GM18517 (cell line): ENCODE measurements at regions not wholly inside any gene's neighbourhood (a gene's known extent, or its start where the extent isn't known, plus 50 kb on each side); places are given as distances from the start of the nearest gene placed in this dataset.

Experiments
- ATAC-seq: cut with Tn5 transposase; IDR thresholded peaks from one replicate; pipeline ENCODE4 v1.9.1; 2021; ENCODE audit warnings: mild to moderate bottlenecking, moderate library complexity; ENCODE audit not compliant: unreplicated experiment

DNA sequence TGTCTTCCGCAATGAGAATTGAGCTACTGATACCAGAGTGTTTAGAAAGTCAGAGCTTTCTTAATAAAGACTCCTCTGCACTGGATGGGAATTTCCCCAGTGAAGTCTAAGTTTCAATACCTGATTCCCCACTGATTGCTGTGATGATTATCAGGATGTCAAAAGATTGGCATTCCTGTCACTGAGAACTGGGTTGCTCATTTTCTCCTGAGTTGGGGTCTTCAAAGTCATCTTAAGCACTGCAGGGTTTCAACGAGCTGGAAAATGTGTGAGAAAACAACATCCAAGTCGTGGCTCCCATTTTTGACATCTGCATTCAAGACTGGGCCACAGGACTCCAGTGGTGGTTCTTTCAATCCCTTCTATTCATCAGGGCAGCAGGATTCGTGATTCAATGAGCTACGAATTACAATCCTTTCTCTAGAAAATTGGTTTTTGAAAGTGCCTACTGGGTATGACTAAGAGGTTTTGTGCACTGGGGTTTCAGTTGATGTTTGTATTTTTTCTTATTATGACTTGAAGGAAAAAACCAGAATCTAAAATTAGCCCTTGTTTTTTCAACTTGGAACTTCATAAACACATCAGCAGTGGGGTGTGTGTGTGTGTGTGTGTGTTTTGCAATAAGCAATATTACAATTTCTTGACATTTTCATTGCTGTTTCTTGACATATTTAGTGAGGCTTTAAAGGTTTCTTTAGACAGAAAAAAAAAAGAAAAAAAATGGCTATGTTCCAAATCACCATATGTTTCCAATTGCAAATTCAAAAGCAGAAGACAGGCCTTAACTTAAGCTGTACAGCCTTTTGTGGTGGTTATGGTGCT lies 233.0 kb downstream of the FAM76B start:
- peak; percentile 85 for ATAC-seq

GRCh38 chr11:95556011-95556341 lies 233.6 kb downstream of the FAM76B start:
- ATAC-seq: peak; percentile 7

GRCh38 chr11:95554911-95555310 lies 234.7 kb downstream of the FAM76B start:
- no peak for ATAC-seq

- ATAC-seq: no peak
These were observed 240.3 kb downstream of the FAM76B start for GRCh38 chr11:95549301-95549700.

DNA sequence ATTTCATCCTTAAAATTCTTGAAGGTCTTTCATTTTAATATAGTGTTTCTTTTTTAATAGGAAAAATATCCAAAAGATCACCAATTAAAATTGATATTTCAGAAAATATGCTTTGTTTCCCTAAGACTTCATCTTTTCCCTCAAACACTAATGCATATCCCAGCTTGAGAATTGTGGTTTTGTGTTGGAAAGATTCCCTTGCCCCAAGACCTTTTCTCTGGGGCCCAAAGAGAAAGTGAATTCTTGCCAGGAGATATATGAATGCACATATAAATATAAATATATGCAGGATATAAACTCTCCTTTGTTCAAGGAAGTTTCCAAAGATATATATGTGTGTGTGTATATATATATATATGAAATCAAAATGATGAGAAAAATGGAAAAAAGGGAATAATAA lies 241.2 kb downstream of the FAM76B start:
- ATAC-seq: no peak

DNA sequence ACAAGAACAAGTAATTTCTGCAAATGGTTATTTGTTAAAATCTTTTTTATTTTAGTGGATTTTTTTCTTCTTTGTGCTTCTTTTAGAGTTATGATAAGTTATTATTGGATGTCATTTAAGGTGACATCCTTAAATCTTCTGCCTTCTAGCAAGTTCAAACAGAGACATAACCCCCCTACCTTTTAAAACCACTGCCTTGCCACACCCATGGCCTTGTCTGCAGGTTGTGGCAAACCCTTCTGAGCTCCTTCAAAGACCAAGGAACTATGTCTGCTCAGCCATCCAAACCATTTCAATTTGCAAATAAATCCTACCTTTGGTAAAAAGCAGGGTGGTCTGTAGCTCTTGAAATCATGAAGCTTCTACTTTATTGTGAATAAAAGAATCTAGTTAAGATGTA lies 241.6 kb downstream of the FAM76B start:
- no peak for ATAC-seq

- no peak for ATAC-seq
These were observed 242.4 kb downstream of the FAM76B start for GRCh38 chr11:95547186-95547585.

- no peak for ATAC-seq
These were observed 244.3 kb downstream of the FAM76B start for GRCh38 chr11:95545116-95545875.

GRCh38 chr11:95544095-95544856 lies 245.3 kb downstream of the FAM76B start:
- ATAC-seq: no peak

DNA sequence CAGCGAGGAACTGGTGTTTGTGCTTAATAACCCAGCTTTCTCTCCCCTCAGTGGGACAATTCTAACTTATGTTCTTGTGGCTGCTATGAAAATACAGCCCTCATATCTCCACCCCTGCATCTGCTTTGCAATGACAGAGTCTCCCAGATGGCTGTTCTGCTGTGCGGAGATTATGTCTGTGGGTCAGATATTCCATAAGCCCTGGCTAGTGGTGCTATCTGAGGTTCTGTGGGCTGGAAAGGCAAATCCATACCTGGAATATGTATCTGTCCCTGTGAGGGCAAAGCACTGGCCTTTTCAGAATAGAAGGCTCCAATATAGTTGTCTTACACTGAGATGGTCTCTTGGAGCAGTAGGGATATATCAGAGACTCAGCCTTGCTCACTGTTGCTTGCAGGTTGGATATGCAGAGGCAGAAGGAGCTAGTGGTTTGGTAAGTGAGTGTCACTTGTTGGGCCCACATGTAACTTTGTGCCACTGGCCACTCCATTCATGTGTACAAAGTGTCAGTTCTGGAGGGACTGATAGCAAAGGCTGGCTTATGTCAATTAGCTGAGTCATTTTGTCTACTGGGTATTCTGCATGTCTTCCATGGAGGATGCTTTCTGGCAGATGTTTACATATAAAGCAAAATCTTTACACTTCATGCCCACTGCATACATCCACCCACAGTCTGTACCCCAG lies 246.6 kb downstream of the FAM76B start:
- ATAC-seq: no peak

DNA sequence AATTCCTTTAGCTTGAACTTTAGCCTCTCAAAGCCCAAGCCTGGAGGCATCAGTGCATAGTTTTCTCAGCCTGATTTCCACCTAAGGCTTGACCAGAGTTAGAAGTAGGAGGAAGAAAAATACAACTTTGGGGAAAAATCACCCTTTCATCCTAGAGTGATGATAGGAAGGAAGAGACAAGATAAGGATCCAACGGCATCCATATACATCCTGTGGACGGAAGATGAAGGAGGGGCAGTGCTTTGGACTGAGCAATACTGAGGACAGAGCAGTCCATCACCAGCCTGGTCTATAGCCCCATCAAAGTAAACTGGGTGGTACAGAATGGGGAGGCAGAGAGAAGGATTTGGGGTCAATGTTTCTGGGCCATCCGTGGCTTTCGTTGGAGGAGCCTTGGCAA lies 247.9 kb downstream of the FAM76B start:
- ATAC-seq: no peak

- no peak for ATAC-seq
These were observed 253.4 kb downstream of the FAM76B start for GRCh38 chr11:95536047-95536690.

DNA sequence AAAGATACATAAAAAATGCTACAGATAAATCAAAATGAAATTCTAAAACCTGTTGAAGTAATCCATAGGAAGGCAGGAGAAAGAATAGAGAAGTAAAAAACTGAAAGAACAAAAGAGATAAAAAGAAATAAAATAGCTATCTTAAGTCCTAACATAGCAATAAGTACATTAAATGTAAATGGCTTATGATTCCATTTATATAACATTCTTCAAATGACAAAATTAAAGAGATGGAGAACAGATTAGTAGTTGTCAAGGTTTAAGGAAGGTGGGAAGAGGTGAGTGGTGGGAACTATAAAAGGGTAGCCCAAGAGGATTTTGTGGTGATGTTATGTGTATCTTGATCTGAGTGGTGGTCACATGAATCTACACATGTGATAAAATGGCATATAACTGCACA lies 254.8 kb downstream of the FAM76B start:
- ATAC-seq: no peak

- no peak for ATAC-seq
These were observed 255.4 kb downstream of the FAM76B start for GRCh38 chr11:95534226-95534625.

- ATAC-seq: no peak
These were observed 258.5 kb downstream of the FAM76B start for GRCh38 chr11:95531116-95531515.

- ATAC-seq: no peak
These were observed 265.1 kb downstream of the FAM76B start for GRCh38 chr11:95524314-95525036.

DNA sequence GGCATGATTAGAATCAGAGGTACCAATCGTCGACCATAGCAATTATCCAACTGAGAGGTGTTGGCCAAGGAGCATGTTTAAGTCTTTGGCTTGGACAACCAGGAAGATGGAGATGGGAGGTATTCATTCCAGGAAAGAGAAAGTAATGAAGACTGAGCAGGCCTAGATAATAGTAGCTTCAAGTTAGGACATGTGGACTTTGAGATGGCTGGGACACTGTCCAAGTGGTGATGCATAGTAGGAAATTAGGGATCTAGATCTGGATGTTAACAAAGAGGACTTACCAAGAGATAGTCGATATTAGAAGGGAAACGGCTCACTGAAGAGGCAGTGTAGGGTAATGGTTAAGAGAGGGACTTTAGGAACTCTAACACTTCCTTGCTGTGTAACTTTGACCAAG lies 266.7 kb downstream of the FAM76B start:
- no peak for ATAC-seq

GRCh38 chr11:95521862-95522261 lies 267.7 kb downstream of the FAM76B start:
- ATAC-seq: no peak

DNA sequence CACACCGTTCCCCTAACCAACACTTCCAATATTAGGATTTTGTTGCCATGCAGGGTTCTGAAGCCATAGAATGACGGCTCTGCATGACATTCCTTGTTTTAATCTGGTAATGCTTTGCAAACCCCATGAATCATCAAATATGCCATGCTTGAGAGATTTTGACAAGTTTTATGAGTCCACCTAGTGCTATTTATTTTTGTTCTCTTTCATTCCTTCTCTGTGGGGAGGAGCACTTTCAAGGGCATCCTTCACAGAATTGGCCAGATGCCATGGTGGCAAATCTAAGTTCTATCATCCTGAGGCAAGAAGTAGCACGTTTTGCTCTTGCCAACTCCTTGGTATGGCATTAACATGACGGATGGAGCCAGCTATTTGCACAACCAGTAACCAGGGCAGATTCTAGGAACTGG lies 268.4 kb downstream of the FAM76B start:
- no peak for ATAC-seq
